AG09309 (cell line): ENCODE measurements at regions not wholly inside any gene's neighbourhood (a gene's known extent, or its start where the extent isn't known, plus 50 kb on each side); places are given as distances from the start of the nearest gene placed in this dataset.
"Not testable (repeated sequence)": the region's sequence is repeated elsewhere in the genome, so short reads cannot be mapped to it uniquely, and the experiment has no call there.

Experiments used
- DNase-seq: peaks from one replicate; pipeline ENCODE4 v3.0.0-alpha.2; 2010; ENCODE audit warnings: low read depth
- H3K4me3 ChIP-seq: 2 replicates; pipeline ENCODE4 v1.5.1; 2011; ENCODE audit warnings: mild to moderate bottlenecking, low read depth, low read length, moderate library complexity; ENCODE audit not compliant: control insufficient read depth
- CTCF ChIP-seq: IDR thresholded peaks from 2 replicates; pipeline ENCODE4 v1.5.1; 2011; ENCODE audit warnings: mild to moderate bottlenecking, low read depth, low read length, inconsistent platforms; ENCODE audit not compliant: insufficient read depth, control insufficient read depth; ENCODE audit errors: missing control alignments

DNA sequence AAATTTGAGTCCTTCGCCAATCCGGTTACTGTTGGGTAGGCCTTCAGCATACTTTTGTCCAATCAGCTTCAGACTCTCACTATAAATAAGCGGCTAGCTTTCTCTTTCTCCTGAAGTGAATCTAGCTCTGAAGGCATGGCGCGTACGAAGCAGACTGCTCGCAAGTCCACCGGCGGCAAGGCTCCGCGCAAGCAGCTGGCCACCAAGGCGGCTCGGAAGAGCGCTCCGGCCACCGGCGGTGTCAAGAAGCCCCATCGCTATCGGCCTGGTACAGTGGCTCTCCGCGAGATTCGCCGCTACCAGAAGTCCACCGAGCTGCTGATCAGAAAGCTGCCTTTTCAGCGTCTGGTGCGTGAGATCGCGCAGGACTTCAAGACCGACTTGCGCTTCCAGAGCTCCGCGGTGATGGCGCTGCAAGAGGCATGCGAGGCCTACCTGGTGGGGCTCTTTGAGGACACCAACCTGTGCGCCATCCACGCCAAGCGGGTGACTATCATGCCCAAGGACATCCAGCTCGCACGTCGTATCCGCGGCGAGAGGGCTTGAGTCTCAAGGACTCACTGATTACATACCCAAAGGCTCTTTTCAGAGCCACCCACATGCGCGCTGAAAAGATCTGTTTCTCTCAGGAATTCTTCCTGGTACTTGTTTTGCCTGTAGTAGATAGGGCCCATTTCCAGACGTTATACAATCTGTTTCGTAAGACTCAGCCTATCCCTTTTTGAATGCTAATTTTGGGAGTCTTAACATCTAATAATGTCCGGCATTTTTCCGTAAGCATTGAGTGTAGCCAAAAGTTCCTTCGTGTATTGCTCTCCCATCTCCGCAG, 102.0 kb downstream of the OR2B2 start:
- DNase-seq = peak; percentile 95
- TF ChIP-seq CTCF = no peak
- H3K4me3 ChIP-seq = peak overlapping the region; percentile 62

DNA sequence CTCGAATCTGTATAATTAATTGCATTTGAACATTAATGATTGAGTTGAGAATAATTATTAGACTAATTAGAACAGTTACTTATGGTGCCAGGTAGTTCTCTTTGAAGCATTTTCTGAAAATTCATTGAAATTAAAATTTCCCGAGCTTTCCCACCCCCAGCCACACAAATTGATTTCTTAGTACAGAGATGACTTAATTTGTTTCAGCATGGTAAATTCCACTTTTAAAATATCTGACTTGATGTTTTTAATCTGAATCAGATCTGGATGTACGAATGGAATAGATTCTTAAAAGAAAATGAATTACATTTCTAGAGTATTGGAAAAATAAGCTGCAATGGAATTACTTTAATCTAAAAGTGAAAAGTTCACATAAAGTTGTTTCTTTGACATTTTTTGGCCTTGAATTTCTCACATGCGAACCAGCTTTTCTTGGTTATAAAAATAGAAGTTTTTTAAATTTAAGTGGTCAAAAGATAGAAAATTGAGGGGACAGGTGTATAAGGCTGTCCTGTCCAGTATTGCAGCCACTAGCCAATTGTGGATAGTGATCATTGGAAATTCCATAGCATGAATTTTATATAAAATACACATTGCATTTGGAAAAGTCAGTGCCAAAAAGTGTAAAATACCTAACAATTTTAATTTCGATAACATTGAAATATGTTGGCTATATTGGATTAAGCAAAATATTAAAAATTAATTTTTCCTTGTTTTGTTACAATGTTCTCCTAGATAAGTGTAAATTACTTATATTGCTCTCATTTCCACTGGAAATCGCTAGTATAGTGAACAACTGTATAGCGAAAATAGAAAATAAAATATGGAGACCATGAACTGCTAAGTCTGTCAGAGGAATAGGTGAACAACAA, 102.9 kb downstream of the OR2B2 start:
- DNase-seq = no peak
- H3K4me3 ChIP-seq = no peak overlapping the region; the same call in 1 of the 2 replicates
- TF ChIP-seq CTCF = no peak

- DNase-seq = not testable (repeated sequence)
These were observed 103.7 kb downstream of the OR2B2 start for GRCh38 chr6:27808242-27809066.

GRCh38 chr6:27807441-27808241, 104.6 kb downstream of the OR2B2 start:
- DNase-seq = peak; percentile 92
- H3K4me3 ChIP-seq = peak overlapping the region; percentile 45

More at GRCh38 chr6:27808242-27809066, 103.7 kb downstream of the OR2B2 start:
- H3K4me3 ChIP-seq = peak overlapping the region; percentile 45

DNA sequence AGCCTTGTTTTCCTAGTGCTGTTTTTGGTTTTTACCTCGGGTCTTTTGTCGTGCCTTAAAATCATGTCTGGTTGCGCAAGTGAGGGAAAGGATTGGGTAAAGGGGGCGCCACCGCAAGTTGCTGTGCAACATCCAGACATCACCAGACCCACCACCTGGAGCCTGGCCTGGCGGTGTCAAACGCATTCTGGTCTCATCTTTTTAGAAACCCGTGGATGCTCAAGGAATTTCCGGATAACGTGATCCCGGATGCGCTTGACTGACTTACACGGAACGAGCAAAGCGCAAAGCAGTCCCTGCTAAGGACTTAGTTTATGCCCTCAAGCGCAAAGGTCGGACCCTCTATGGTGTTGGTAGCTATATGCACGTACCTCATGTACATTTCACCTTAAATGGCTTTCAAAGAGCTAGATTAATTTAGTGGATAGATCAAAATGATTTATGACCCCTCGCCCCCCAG, 105.2 kb downstream of the OR2B2 start:
- no peak for DNase-seq
- no peak for TF ChIP-seq CTCF
- H3K4me3 ChIP-seq = peak overlapping the region; percentile 45

- TF ChIP-seq CTCF = no peak
- DNase-seq = no peak
- no peak overlapping the region for H3K4me3 ChIP-seq
These were observed 106.8 kb downstream of the OR2B2 start for GRCh38 chr6:27805347-27805746.

DNA sequence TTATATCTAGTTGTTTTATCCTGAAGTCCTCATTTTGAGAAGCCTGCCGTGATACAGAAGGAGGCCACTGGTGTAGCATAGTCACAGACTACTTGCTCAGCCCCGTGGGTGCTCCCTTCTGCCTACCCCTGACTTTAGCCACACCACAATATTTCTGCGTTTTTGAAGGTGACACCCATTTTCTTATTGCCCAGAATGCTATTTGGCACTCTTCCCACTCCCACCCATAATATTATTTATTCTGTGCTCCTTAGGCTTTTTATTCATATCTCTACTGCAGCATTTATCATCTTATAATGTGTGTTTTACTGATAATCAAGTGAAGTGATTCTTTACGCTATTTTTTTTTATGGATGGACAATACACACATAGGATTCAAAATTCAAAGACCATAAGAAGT, 107.3 kb downstream of the OR2B2 start:
- no peak for TF ChIP-seq CTCF
- H3K4me3 ChIP-seq = no peak overlapping the region
- DNase-seq = no peak
